GM12892 (cell line): ENCODE measurements at regions not wholly inside any gene's neighbourhood (a gene's known extent, or its start where the extent isn't known, plus 50 kb on each side); places are given as distances from the start of the nearest gene placed in this dataset.
"Not testable (repeated sequence)": the region's sequence is repeated elsewhere in the genome, so short reads cannot be mapped to it uniquely, and the experiment has no call there.

Experiments
- DNase-seq: peaks from one replicate; pipeline ENCODE4 v3.0.0; 2011; ENCODE audit not compliant: insufficient read length
- FAIRE-seq: peaks from 2 replicates; lab custom pipeline; 2011; peaks lifted over from hg19 to GRCh38; lab: Jason Lieb, UNC
- POLR2A ChIP-seq: IDR thresholded peaks from 2 replicates; pipeline ENCODE4 v1.6.1; 2011; ENCODE audit warnings: low read depth, low read length, control low read depth
- POLR2AphosphoS5 ChIP-seq: IDR thresholded peaks from 2 replicates; pipeline ENCODE4 v1.6.1; 2011; ENCODE audit warnings: low read depth, low read length, control low read depth
- TAF1 ChIP-seq: IDR thresholded peaks from 2 replicates; pipeline ENCODE4 v1.6.1; 2011; ENCODE audit warnings: low read depth, mild to moderate bottlenecking, control low read depth, low read length, borderline replicate concordance

DNA sequence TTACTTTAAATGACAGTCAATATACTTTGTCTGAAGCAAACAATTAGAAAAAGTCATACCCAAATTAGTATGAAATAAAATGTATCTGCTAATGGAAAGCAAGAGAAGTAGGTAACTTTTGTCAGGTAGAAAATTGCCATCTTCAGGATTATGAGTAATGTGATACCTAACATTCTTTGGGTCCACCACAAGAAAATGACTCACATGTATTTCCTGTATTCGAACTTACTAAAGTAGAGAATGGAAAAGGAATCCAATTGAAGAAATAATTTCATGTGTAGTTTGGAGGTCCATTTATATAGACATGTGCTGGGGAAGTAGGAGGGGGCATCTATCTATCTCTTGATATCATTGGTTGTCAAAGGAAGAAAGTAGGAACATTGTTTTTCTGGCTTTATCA is 636.2 kb upstream of the CHAC2 start:
- DNase-seq (no peak), FAIRE-seq (no peak)
- TF ChIP-seq POLR2A: no peak
- no peak for TF ChIP-seq POLR2AphosphoS5
- no peak for TF ChIP-seq TAF1

DNA sequence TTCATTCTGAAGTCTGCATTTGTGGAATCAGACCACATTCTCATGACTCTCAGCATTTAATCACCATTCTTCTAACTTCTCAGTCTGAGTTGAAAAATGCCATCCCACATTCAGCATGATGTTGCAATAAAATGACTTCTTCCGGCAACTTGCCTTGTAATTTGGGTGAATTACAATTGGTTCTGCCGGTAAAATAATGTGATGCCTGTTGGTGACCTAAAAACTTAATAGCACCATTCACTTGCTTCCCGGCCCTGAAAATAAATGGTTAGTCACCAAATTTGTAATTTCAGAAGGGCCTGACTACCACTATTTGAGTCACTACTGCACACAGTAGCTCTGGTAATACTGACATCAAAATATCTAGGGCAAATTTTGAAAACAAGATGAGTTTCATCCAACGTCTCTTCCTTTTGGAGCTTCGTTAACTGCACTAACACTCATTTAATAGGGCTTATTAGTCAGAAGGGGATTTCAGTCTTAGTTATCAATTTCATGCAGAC is 637.1 kb upstream of the CHAC2 start:
- FAIRE-seq: no peak
- TF ChIP-seq TAF1: no peak
- TF ChIP-seq POLR2A: no peak
- no peak for TF ChIP-seq POLR2AphosphoS5
- DNase-seq: no peak

- no peak for FAIRE-seq
- no peak for DNase-seq
- no peak for TF ChIP-seq TAF1
- TF ChIP-seq POLR2AphosphoS5: no peak
- no peak for TF ChIP-seq POLR2A
These were observed 637.8 kb upstream of the CHAC2 start for GRCh38 chr2:53129851-53130250.

DNA sequence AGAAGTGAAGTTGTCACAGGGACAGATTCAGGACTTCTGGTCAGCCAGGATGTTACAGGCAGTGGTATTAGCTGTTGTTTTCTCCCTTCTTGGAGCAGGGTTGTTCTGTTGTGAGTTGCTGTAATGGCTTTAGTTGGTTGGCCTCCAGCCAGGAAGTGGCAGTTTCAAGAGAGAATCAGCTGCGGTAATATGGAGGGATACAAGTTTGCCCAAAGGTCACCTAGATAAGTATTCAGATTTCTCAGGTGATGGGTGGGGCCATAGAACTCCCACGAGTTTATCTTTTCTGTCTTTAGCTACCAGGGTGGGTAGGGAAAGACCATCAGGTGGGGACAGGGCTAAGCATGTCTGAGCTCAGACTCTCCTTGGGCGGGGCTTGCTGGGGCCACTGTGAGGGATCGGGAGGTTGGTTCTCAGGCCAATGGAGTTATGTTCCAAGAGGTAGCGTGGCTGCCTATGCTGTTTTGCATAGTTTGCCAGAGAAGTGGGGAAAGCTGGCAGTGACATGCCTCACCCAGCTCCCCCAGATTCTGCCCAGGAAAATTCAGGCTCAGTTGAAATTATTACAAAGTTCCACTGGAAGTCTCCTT is 640.4 kb upstream of the CHAC2 start:
- FAIRE-seq (no peak), DNase-seq (no peak)
- no peak for TF ChIP-seq POLR2AphosphoS5
- no peak for TF ChIP-seq TAF1
- TF ChIP-seq POLR2A: no peak

DNA sequence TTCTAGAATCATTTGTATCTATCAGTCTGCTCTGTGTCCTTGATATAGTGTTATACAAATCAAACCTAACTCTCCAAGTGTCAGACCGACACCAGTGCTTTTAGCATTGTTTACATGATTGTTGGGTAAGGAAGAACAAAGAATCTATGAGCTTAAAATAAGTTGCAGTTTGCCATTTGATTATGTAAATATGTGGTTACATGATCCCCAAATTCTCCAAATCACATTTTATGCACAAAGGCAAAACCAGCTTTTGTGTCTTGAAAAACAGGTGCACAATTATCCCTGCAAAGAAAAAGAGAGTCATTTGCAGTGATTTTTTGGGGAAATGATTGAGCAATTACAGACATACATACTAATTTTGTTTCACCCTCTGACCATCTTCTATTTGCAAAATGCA is 652.6 kb upstream of the CHAC2 start:
- TF ChIP-seq POLR2AphosphoS5 (no peak), POLR2A (no peak), TAF1 (no peak)
- no peak for DNase-seq
- FAIRE-seq: no peak

DNA sequence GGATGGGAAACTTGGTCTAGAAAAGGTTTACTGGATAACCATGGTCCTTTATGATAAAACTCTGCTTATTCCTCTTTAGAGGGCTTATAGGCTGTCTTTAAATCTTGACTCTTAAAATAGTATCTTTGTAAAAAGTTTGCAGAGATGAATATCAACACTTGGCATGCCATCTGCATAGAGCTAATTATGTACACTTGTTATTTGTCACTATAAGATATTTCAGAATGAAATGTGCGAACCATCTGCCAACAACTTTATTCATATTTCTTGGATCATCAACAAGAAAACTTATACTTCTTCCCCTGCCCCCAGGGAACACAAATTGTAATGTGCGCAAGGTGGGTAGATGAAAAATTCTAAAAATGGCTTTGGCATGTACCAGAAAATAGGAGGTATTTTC is 653.0 kb upstream of the CHAC2 start:
- no peak for DNase-seq
- no peak for FAIRE-seq
- TF ChIP-seq POLR2A (no peak), TAF1 (no peak), POLR2AphosphoS5 (no peak)

- DNase-seq, FAIRE-seq: not testable (repeated sequence)
These were observed 655.2 kb upstream of the CHAC2 start for GRCh38 chr2:53112408-53112807.

GRCh38 chr2:53111406-53111805 is 656.2 kb upstream of the CHAC2 start:
- TF ChIP-seq POLR2A: no peak
- no peak for TF ChIP-seq TAF1
- TF ChIP-seq POLR2AphosphoS5: no peak
- FAIRE-seq: no peak
- DNase-seq: no peak

GRCh38 chr2:53111004-53111403 is 656.6 kb upstream of the CHAC2 start:
- FAIRE-seq: no peak
- no peak for DNase-seq
- TF ChIP-seq POLR2AphosphoS5 (no peak), POLR2A (no peak), TAF1 (no peak)

DNA sequence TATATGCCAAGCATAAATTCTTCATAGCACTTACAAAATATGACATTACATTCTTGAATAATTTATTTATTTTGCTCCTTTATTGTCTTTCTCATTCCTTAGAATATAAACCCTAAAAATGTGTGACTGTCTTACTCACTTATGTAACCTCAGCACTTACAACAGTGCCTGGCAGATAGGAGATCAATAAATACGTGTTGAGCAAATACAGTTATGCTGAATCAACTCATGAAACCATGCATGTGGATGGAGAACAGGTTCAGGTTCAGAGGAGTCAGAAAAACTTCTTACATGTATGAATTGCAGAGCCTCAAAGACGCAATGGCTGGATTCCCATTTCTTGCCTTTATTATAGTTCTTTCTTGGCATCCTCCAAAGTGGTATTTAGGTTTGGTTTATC is 659.4 kb upstream of the CHAC2 start:
- DNase-seq (no peak), FAIRE-seq (no peak)
- TF ChIP-seq POLR2AphosphoS5 (no peak), POLR2A (no peak), TAF1 (no peak)

DNA sequence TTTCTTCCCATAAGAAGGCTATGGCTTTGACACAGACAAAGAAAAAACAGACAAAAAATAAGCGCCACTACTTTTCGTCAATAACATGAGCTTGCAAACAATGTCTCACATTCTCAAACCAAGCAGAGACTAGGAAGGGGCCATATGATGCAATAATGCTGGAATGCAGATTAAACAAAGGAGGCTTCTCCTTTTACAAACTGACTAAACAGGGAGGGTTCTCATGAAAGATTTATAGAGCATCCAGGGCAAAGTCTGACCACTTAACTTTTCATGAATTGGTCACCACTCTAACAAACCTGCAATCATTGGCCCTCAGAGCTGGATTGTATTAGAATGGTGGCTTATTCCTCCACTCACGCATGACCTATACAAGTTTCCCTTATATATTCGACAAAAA is 663.3 kb upstream of the CHAC2 start:
- TF ChIP-seq POLR2AphosphoS5 (no peak), POLR2A (no peak), TAF1 (no peak)
- no peak for FAIRE-seq
- no peak for DNase-seq

- FAIRE-seq: no peak
- DNase-seq: no peak
- TF ChIP-seq POLR2A (no peak), TAF1 (no peak), POLR2AphosphoS5 (no peak)
These were observed 663.9 kb upstream of the CHAC2 start for GRCh38 chr2:53103679-53104078.
